Mucosa of descending colon (tissue), 3 donors: ENCODE measurements at regions not wholly inside any gene's neighbourhood (a gene's known extent, or its start where the extent isn't known, plus 50 kb on each side); places are given as distances from the start of the nearest gene placed in this dataset.

Experiments used
- ATAC-seq: fragments of 200-7000 bp; cut with Tn5 transposase; one replicate; pipeline ENCODE4 v1.9.1; 2020; ENCODE audit warnings: mild to moderate bottlenecking, moderate library complexity
- DNase-seq, 3 donors: peaks; one replicate each; pipeline ENCODE4 v3.0.0-alpha.2; 2020
- H3K36me3 ChIP-seq: fragments of 200-600 bp; one replicate; pipeline ENCODE4 v1.8.0; 2021; ENCODE audit warnings: low read depth, mild to moderate bottlenecking
- H3K4me1 ChIP-seq: fragments of 200-600 bp; one replicate; pipeline ENCODE4 v1.8.0; 2021; ENCODE audit warnings: low read depth, mild to moderate bottlenecking
- H3K4me3 ChIP-seq: fragments of 200-600 bp; one replicate; pipeline ENCODE4 v1.8.0; 2021; ENCODE audit warnings: mild to moderate bottlenecking
- H3K9me3 ChIP-seq: fragments of 200-600 bp; one replicate; pipeline ENCODE4 v1.8.0; 2021; ENCODE audit warnings: mild to moderate bottlenecking
- CTCF ChIP-seq: fragments of 200-600 bp; IDR thresholded peaks from one replicate; pipeline ENCODE4 v1.8.0; 2022; ENCODE audit warnings: antibody characterized with exemption, mild to moderate bottlenecking
- intact Hi-C, 2 donors: fragments of 100-400 bp; cut with DNase I in 1 of 2; cut with micrococcal nuclease in 1 of 2; formaldehyde crosslinking; loops; one replicate each; pipeline versions ENCODE4 v1.11.0 to v1.11.1; 2022; cut with DNase I, micrococcal nuclease
- donor health status: DM: no; HTN: no; CAD: no; lungs with moderate emphysema.
- donor health status: DM: no; HTN: no; CAD: no.
- donor health status: DM: no; HTN: yes; CAD: no.

- no peak overlapping the region for H3K4me3 ChIP-seq
- H3K9me3 ChIP-seq = no peaks in the 10 kb centered on the region
- no peaks in the 10 kb centered on the region for H3K36me3 ChIP-seq
- no peak for TF ChIP-seq CTCF
- H3K4me1 ChIP-seq = no peaks in the 10 kb centered on the region
- DNase-seq = no peak
- intact Hi-C loops = no loop called here
- ATAC-seq = no peak
These were observed 533.5 kb downstream of the SH2D4B start for GRCh38 chr10:81071087-81071796.

DNA sequence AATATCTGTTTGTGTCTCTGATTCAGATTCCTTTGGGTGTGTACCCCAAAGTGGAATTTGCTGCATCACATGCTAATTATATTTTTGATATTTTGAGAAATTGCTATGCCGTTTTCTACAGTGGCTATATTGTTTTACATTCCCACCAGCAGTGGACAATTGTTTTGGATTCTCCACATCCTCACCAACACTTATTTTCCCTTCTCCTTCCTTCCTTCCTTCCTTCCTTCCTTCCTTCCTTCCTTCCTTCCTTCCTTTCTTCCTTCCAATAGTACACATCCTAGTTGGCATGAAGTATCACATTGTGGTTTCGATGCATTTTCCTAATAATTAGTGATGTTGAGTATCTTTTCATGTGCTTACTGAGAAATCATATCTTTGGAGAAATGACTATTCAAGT, 535.5 kb downstream of the SH2D4B start:
- intact Hi-C loops = no loop called here
- no peaks in the 10 kb centered on the region for H3K4me1 ChIP-seq
- TF ChIP-seq CTCF = no peak
- no peaks in the 10 kb centered on the region for H3K9me3 ChIP-seq
- DNase-seq (no peak), ATAC-seq (no peak)
- no peak overlapping the region for H3K4me3 ChIP-seq
- H3K36me3 ChIP-seq = no peaks in the 10 kb centered on the region

- no peak overlapping the region for H3K4me3 ChIP-seq
- TF ChIP-seq CTCF = no peak
- peak in 1 of 3 donors; percentile 12 for DNase-seq
- H3K4me1 ChIP-seq = no peaks in the 10 kb centered on the region
- intact Hi-C loops = no loop called here
- H3K36me3 ChIP-seq = no peaks in the 10 kb centered on the region
- ATAC-seq = peak; percentile 15
- H3K9me3 ChIP-seq = no peaks in the 10 kb centered on the region
These were observed 544.4 kb downstream of the SH2D4B start for GRCh38 chr10:81081887-81082620.

DNA sequence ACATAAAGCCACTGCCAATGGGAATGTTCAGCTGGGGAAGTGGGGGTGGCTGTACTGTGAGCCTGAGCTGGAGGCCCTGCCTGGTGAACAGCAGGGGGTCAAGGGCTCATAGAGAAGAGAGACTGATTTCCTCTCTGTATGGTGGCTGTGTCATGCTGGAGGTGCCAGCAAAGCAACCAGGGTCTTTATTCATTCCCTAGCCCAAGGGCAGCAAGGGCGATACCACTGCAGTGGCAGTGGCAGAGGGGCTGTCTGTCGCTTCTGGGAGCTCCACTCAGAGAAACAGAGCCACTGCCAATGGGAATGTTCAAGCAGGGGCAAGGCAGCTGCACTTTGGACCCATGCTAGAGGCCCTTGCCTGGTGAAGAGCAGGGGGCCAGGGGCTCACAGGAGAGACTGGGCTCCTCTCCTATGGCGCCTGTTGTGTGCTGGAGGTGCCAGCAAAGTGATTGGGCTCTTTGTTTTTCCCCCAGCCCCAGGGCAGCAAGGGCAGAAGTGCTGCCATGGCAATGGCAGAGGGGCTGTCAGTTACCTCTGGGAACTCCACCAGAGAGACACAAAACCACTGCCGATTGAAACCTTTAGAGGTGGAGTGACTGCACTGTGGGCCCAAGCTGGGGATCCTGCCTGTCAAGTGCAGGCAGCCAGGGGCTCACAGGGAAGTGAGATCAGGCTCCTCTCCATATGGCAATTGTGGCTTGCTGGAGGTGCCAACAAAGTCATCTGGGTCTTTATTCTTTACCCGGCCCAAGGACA, 545.1 kb downstream of the SH2D4B start:
- no peak for ATAC-seq
- intact Hi-C loops = no loop called here

GRCh38 chr10:81093056-81093455, 555.4 kb downstream of the SH2D4B start:
- intact Hi-C loops = no loop called here
- no peak for ATAC-seq
- no peak for TF ChIP-seq CTCF
- DNase-seq = no peak
- Histone ChIP-seq H3K36me3 (no peaks in the 10 kb centered on the region), H3K9me3 (no peaks in the 10 kb centered on the region), H3K4me3 (no peak overlapping the region), H3K4me1 (no peaks in the 10 kb centered on the region)

More for the DNA sequence above, 545.1 kb downstream of the SH2D4B start:
- TF ChIP-seq CTCF = no peak
- Histone ChIP-seq H3K4me1 (no peaks in the 10 kb centered on the region), H3K36me3 (no peaks in the 10 kb centered on the region), H3K9me3 (no peaks in the 10 kb centered on the region), H3K4me3 (no peak overlapping the region)
- DNase-seq = no peak
